ENCODE measurements at regions not wholly inside any gene's neighbourhood (a gene's known extent, or its start where the extent isn't known, plus 50 kb on each side); places are given as distances from the start of the nearest gene placed in this dataset.
"Not testable (repeated sequence)": the region's sequence is repeated elsewhere in the genome, so short reads cannot be mapped to it uniquely, and the experiment has no call there.

- intact Hi-C loops (cut with micrococcal nuclease): no loop called here
Observed at GRCh38 chr16:73142053-73142854, 94.3 kb upstream of the ZFHX3 start.

DNA sequence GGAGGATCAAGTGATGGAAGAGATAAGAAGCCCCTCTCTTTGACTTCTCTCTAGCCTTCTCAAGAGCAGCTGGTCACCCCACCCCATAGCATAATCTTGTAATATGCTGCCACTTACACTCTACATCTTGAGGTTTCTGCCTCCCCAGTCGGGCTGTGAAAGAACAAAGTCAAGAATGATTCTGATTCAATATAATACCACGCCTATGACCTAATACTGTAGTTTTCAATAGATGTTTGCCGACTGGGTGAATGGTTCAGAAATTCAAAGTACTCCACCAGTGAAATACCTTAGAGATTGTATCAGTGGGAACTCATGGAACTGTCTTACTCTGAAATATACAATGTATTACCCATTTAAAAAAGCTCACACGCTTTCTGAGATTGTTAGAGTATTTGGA lies 93.0 kb upstream of the ZFHX3 start:
- intact Hi-C loops (cut with micrococcal nuclease): no loop called here

DNA sequence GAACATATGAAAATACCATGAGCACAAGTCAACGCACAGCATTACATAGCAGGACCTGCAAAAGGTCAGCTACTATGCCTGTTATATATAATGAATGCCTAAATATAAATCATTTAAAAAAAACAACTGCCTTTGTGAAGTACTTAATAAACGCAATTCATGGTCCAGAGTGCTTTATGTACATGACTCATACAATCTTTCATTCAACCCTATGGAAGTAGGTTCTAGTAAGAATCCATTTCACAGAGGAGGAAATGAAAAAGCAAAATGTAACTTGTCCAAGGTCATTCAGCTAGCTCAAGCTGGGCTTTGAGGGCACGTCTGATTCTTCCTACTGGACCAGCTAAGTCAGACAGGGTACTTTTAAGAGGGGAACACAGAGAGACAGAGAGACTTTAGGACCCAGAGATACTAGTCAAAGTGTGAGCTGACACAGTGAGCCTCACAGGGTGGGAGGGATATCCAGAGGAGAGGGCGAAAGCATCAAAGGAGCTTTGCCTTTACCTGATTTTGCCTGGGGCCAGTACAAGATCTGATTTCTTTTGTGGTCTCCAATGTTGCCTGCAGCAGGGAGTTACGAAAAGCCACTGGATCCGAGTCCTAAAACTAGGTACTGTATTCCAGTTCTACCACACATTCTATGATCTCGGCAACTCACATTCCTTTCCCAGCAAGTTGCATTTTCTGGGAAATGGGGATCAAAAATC lies 83.4 kb upstream of the ZFHX3 start:
- intact Hi-C loops (cut with micrococcal nuclease): no loop called here

DNA sequence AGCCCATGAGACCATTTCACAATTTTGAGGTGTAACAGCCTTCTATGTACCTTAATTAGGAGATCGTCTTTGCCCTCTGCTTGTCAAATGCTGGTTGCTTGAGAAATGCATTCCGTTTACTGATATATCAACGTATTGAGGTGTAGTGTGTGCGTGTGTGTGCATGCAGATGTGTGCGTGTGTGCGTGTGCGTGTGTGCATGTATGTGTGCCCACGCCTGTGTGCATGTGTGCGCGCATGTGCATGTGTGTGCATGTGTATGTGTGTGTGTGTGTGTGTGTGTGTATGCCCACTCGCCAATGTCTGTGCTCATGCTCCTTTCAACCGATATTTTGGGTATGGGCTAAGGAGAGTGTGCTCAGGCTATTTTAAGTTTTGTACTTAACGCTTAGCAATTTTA lies 81.5 kb upstream of the ZFHX3 start:
- intact Hi-C loops (cut with micrococcal nuclease): no loop called here

DNA sequence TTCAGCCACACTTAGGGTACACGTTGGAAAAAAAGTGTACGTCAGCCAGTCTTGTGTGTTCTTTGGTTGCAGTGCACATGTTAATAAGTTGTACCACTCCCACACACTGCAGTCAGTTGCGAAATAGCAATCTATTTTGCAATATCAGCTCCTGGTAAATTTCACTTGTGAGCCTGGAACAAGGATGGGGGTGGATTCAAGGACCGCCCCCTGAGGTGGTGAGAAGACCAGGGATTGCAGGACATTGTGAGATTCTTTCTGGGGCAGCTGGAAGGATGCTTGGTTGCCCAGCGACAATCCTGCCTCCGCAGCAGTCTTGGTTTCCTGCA lies 78.6 kb upstream of the ZFHX3 start:
- intact Hi-C loops (cut with micrococcal nuclease): no loop called here

DNA sequence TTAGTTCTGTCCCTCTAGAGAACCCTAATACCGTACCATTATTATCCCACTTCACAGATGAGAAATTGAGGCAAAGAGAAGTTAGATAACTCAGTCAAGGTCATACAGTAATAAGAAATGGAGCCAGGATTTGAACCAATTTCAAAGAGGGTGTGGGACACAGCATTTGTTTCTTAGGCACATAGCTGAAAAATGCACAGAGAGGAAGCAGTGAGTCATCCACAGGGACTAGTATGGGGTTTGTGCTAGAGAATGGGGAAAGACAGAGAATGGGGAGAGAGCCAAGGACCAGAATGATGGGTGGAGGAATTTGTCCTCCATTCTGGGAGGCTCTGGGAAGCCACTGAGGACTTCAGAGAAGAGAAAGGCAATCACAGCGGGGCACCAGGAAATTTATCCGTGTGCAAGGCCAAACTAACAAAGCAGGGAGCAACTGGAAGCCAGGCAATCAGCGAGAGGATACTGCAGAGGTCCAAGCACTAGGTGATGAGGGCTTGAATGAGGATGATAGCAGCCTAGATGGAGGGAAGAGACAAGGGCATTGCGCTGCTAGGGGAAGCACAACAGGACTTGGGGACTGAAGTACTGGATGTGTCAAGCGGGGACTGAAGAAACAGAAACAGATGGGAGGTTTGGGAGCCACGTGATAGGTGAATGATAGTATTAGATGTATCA lies 78.1 kb upstream of the ZFHX3 start:
- intact Hi-C loops (cut with micrococcal nuclease): no loop called here

GRCh38 chr16:73124665-73125375 lies 76.9 kb upstream of the ZFHX3 start:
- intact Hi-C loops (cut with micrococcal nuclease): no loop called here

GRCh38 chr16:73124097-73124652 lies 76.2 kb upstream of the ZFHX3 start:
- intact Hi-C loops (cut with micrococcal nuclease): no loop called here

DNA sequence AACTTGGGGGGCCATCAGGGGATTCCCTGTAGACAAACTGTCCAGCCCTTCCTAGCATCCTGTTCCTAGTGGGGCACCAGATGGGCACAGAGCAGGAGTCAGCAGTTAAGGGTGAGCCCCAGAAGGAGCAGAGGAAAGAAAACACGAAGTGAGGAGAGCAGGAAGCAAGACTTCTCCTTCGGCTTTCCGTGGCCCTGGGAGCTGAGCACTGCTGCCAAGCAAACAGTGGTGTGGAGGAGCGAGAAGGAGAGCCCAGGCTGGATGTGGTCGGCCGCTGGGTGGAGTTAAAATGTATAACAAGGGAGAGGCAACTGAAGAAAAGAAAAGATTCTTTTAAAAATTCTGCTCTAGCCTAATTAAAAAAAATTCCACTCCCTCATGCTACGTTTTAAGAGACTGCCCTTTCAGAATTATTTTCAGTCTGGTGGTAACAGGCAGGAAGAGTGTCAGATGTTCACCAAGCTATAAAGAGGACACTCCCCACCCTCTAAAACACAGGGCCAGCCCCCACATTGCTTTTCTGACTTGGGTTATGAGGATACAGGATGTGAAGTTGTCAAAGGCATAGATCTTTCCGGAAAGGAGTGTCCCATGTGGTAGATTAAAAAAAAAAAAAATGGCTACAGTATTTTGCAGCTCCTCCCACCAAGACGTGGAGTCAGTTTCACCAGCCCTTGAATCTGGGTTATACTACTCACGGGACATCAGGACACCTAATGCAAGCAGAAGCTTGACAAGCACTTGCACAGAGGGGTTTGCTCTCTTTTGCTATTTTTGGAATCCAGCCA lies 74.9 kb upstream of the ZFHX3 start:
- intact Hi-C loops (cut with micrococcal nuclease): no loop called here

DNA sequence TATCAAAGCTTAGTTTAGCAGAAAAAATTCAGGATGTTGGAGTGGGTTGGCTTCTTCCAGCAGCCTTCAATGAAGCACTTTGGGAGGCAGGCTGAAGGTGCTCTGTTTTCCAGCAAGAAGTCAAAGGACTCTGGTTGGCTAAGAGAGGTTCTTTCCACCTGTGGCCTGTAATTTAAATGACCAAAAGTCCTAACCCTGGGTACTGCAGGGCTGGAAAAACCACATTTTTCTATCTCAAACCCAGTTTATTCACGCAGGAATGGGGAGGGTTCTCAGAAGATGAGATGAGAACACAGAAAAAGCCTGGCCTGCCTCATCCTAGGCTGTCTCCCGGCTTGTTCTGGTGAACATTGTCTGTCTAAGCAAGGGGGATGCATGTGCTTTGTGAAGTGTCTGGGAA lies 68.6 kb upstream of the ZFHX3 start:
- intact Hi-C loops (cut with micrococcal nuclease): no loop called here

GRCh38 chr16:73113336-73113735 lies 65.4 kb upstream of the ZFHX3 start:
- intact Hi-C loops (cut with micrococcal nuclease): no loop called here

GRCh38 chr16:73108195-73108963 lies 60.5 kb upstream of the ZFHX3 start:
- intact Hi-C loops (cut with micrococcal nuclease): no loop called here

GRCh38 chr16:73107371-73107770 lies 59.4 kb upstream of the ZFHX3 start:
- intact Hi-C loops (cut with micrococcal nuclease): no loop called here

- intact Hi-C loops (cut with micrococcal nuclease): no loop called here
Observed at GRCh38 chr16:73106329-73107034, 58.6 kb upstream of the ZFHX3 start.

DNA sequence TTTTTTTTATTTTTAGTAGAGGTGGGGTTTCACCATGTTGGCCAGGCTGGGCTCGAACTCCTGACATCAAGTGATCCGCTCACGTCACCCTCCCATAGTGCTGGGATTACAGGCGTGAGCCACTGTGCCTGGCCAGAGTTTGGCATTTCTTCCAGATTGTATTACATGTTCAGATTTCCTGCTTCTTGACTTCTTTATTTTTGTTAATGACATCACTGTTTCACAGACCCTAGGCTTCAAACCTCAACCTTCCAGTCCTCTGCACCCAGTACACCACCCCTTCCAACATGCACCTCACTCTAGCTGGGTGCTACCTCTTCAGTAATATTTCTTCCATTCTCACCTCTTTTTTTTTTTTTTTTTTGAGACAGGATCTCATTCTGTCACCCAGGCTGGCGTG lies 53.6 kb upstream of the ZFHX3 start:
- intact Hi-C loops (cut with micrococcal nuclease): no loop called here

DNA sequence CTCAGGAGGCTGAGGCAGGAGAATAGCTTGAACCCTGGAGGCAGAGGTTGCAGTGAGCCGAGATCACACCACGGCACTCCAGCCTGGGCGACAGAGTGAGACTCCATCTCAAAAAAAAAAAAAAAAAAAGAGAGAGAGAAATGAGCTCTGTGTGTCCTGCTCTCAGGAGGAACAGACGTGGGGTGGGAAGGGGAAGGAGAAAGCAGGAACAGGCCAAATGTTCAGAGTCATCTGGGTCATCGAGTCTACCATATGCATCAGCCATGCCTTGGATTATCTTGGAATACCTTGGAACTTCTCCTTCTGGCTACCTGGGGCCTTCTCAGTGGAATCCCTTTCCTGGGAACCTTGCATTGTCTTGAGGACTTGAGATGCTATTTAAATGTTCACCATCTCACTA lies 51.7 kb upstream of the ZFHX3 start:
- intact Hi-C loops (cut with micrococcal nuclease): not testable (repeated sequence)
